Transverse colon (tissue), 3 donors: ENCODE measurements at regions not wholly inside any gene's neighbourhood (a gene's known extent, or its start where the extent isn't known, plus 50 kb on each side); places are given as distances from the start of the nearest gene placed in this dataset.

Experiments used
- POLR2A ChIP-seq: fragments of 450-650 bp; IDR thresholded peaks from one replicate; pipeline ENCODE4 v1.6.1; 2016; ENCODE audit warnings: antibody characterized with exemption, mild to moderate bottlenecking, moderate library complexity
- TF ChIP-seq, protein P1 (sequence below), 5 experiments: fragments of 200-600 bp in 3 of 5; fragments of 450-650 bp in 2 of 5; sonication (generic) in 3 of 5; IDR thresholded peaks; 1 replicate in 2 of 5; 2 replicates in 3 of 5; pipeline ENCODE4 v1.5.1; 2016 to 2017; ENCODE audit warnings: antibody characterized with exemption in 5 of 5, inconsistent platforms in 3 of 5, mild to moderate bottlenecking in 2 of 5, moderate library complexity in 1 of 5

DNA sequence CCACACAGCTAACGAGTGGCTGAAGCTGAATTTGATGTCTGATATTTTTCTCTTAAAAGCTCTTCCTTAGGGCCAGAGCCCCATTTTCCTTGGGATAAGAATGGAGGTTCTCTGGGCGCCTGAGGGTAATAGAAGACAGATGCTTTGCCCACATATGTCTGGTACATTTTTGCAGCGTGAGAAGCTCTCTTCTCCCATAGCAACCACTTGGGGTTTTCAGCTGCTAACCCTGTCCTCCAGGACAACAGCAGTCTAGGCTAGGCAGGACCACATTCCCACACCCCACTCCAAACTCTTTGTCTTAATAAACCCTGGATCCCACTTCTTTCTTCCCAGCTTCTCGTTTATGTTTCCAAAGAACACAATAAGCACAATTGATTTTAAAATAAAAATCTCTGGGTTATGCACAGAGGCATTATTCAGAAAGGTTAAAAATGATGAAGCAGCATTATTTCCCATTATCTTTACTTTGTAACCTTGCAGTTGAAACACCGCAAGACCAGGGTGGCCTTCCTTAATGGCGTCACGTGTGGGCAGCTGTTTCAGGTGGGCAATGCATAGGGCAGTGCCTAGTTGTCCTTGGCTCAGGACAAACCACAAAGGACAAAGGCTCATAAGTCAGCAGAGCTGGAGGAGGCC lies 56.5 kb upstream of the NTRK3 start:
- no peak for TF ChIP-seq POLR2A
- TF ChIP-seq, protein P1, sequence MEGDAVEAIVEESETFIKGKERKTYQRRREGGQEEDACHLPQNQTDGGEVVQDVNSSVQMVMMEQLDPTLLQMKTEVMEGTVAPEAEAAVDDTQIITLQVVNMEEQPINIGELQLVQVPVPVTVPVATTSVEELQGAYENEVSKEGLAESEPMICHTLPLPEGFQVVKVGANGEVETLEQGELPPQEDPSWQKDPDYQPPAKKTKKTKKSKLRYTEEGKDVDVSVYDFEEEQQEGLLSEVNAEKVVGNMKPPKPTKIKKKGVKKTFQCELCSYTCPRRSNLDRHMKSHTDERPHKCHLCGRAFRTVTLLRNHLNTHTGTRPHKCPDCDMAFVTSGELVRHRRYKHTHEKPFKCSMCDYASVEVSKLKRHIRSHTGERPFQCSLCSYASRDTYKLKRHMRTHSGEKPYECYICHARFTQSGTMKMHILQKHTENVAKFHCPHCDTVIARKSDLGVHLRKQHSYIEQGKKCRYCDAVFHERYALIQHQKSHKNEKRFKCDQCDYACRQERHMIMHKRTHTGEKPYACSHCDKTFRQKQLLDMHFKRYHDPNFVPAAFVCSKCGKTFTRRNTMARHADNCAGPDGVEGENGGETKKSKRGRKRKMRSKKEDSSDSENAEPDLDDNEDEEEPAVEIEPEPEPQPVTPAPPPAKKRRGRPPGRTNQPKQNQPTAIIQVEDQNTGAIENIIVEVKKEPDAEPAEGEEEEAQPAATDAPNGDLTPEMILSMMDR (IDR thresholded peaks at IDR 0.05): no peak
